NB4 (cell line): ENCODE measurements at regions not wholly inside any gene's neighbourhood (a gene's known extent, or its start where the extent isn't known, plus 50 kb on each side); places are given as distances from the start of the nearest gene placed in this dataset.

ENCODE experiments used
- DNase-seq: peaks from one replicate; pipeline ENCODE4 v3.0.0; 2010; ENCODE audit warnings: low read depth
- H3K4me3 ChIP-seq: one replicate; pipeline ENCODE4 v1.5.1; 2011; ENCODE audit warnings: mild to moderate bottlenecking, low read depth, low read length, moderate library complexity
- MYC ChIP-seq: IDR thresholded peaks from 2 replicates; pipeline ENCODE4 v1.6.1; 2011; ENCODE audit warnings: low read depth, low read length
- POLR2A ChIP-seq: IDR thresholded peaks from 2 replicates; pipeline ENCODE4 v1.6.1; 2011; ENCODE audit warnings: mild to moderate bottlenecking; ENCODE audit not compliant: insufficient read length; ENCODE audit errors: extremely low read depth
- TF ChIP-seq, protein P1 (sequence below): IDR thresholded peaks from one replicate; pipeline ENCODE4 v1.5.1; 2012; ENCODE audit warnings: low read depth, low read length
- TF ChIP-seq, protein P2 (sequence below): IDR thresholded peaks from 2 replicates; pipeline ENCODE4 v1.6.1; 2011; ENCODE audit warnings: low read depth, low read length

DNA sequence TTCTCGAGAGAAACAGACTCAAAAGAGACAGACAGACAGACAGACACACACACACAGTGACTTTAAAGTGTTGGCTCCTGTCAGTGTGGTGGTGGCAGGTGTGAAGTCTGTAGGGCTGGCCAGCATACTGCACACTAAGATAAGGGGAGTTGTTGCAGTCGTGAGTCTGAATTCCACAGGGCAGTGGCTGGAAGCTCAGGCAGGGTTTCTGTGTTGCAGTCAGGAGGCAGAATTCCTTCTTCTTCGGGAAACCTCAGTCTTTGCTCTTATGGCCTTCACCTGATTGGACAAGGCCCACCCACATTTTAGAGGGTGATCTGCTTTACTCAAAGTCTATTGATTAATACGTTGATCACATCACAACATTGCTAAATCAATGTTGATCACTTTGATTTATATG, 478.4 kb upstream of the HS6ST1 start:
- no peak for DNase-seq
- H3K4me3 ChIP-seq: no peak overlapping the region
- TF ChIP-seq POLR2A (no peak), MYC (no peak)
- TF ChIP-seq, protein P1, sequence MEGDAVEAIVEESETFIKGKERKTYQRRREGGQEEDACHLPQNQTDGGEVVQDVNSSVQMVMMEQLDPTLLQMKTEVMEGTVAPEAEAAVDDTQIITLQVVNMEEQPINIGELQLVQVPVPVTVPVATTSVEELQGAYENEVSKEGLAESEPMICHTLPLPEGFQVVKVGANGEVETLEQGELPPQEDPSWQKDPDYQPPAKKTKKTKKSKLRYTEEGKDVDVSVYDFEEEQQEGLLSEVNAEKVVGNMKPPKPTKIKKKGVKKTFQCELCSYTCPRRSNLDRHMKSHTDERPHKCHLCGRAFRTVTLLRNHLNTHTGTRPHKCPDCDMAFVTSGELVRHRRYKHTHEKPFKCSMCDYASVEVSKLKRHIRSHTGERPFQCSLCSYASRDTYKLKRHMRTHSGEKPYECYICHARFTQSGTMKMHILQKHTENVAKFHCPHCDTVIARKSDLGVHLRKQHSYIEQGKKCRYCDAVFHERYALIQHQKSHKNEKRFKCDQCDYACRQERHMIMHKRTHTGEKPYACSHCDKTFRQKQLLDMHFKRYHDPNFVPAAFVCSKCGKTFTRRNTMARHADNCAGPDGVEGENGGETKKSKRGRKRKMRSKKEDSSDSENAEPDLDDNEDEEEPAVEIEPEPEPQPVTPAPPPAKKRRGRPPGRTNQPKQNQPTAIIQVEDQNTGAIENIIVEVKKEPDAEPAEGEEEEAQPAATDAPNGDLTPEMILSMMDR: no peak
- TF ChIP-seq, protein P2, sequence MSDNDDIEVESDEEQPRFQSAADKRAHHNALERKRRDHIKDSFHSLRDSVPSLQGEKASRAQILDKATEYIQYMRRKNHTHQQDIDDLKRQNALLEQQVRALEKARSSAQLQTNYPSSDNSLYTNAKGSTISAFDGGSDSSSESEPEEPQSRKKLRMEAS: no peak

DNA sequence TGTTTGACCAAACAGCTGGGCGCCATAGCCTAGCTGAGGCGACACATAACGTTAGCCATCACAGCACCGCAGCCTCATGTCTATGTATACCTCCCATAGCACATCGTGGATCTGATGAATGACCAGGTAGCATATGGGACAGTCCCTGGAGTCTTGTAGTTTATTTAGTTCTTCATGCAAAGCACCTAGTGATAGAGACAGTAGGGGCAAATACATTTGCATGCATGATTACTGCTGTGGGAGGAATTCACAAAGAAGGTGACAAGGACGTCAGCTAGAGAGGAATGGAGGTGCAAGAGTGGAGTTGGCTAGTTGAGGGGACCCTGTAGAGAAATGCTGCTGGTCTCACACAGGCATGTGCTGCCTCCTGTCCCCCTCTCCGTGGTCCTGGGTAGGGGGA, 478.9 kb upstream of the HS6ST1 start:
- TF ChIP-seq POLR2A (no peak), MYC (no peak)
- TF ChIP-seq, protein P2: no peak
- TF ChIP-seq, protein P1: no peak
- no peak for DNase-seq

DNA sequence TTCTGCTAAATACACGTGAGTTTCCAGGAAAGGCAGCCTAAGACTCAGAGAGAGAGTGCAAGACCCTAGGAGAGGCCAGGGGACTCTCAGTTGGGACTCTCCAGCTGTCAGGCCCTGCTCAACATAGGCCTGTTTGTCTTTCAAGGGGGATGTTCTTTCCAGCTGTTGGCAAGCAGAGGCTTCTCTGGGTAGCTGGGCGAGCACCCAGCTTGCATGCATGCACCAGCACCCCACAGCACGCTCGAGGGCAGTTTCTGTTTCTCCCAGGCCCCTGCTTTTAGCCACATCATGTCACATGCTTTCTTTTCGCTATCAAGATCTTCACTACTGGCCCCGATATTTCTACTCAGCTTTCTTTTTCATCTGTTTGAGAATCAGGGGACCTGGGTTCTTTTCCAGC, 479.3 kb upstream of the HS6ST1 start:
- no peak overlapping the region for H3K4me3 ChIP-seq
- no peak for TF ChIP-seq POLR2A
- no peak for TF ChIP-seq MYC
- TF ChIP-seq, protein P1: no peak
- no peak for DNase-seq

More for the DNA sequence above, 478.9 kb upstream of the HS6ST1 start:
- H3K4me3 ChIP-seq: no peak overlapping the region

DNA sequence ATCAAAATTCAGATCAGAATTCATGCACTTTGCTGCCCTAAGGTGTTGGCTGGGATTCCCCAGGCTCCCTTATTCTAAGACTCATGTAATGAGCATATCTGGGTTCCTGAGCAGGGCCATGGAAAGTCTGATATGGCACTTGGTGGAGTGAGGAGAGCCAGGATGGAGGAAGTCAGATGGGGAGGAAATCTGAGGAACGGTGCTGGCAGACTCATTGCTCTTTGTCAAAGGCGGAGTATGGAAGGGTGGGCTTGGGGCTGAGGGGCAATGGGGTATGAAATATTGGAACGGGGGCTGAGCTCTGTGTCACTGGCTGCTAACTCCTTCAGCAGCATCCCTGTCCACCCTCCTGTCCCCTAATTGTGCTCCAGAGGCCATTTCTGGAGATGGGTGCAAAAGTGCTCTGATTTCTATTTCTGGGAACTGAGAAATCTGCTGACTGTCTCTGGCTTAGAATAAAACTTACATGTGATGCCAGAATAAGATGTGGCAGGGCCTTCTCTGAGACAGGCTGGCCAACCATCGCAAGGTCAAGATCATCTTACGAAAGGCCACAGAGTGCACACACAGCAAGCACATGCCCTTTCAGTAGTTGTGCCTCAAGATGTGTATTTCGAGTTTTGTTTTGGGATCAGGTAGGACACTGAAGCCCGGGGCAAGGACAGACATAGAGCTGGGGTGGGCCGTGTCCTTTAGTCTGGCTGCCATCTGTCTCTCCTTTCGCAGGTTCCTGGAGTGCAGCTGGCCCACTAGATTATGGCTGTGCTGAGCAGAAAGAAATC, 480.0 kb upstream of the HS6ST1 start:
- no peak for TF ChIP-seq MYC
- TF ChIP-seq POLR2A: no peak
- TF ChIP-seq, protein P2: no peak
- TF ChIP-seq, protein P1: no peak
- no peak overlapping the region for H3K4me3 ChIP-seq
- no peak for DNase-seq

DNA sequence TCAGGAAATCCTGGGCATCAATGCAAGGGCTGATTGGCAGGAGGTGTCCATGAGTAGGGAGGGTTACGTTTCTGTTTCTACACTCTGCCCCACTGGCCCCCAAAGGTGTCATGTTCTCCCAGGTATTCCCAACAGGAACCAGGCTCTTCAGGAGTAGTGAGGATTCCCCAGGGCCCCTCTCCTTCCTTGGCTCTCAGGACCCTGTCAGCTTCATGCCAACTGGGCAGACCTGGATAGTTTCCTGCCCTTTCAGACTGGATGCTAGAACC, 480.6 kb upstream of the HS6ST1 start:
- TF ChIP-seq MYC (no peak), POLR2A (no peak)
- TF ChIP-seq, protein P1: no peak
- TF ChIP-seq, protein P2: no peak
- no peak for DNase-seq
- H3K4me3 ChIP-seq: no peak overlapping the region
